ENCODE measurements at regions not wholly inside any gene's neighbourhood (a gene's known extent, or its start where the extent isn't known, plus 50 kb on each side); places are given as distances from the start of the nearest gene placed in this dataset.

DNA sequence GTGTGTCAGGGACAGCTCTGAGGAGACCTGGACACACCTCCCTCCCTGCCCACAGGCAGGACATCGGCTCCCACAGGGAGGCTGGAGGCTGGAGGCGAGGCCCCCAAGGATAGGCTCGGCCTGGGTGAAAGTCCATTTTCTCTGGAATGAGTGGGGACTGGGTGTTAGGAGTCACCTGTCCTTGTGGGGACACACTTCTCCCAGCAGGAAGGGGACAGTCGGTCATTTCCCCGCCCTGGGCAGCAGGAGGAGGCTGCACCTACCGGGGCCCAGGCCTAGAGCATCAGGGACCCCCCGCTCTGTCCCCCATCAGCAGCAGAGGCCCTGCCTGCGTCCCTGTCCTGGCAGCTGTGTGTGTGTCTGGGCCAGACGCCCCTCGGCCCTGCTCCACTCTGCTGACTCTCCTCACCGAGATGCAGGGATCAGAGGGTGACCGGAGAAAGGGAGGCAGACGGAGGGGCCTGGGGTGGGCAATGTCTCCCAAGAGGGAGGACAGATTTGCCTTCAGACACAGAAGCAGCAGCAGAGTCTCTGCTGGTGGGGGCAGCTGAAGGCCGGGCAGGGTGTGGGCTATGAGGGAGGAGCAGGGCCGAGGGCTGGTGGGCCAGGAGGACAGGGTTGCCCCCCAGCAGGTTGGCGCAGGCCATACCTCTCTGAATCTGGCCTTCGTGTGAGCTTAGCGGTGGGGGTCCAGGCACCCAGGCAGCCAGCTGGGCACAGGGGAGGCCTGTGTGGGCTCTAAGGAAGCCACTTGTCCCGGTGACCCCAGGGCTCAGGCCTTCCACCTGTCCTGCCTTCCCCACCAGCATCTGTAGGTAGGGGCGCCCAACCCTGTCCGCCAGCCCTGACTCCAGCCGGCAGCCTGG lies 125.7 kb upstream of the NKX1-1 start:
- no peaks in the 10 kb centered on the region for H3K27me3 ChIP-seq (ENCODE audit: low read length)
- no peaks in the 10 kb centered on the region for H3K79me2 ChIP-seq (ENCODE audit: insufficient read depth, low read length)
- H3F3A ChIP-seq (ENCODE audit: insufficient read depth) = no peaks in the 10 kb centered on the region
- TF ChIP-seq EZH2phosphoT487 (conservative IDR thresholded peaks at IDR 0.05; ENCODE audit: low read length) = no peak
- TF ChIP-seq, protein P1, sequence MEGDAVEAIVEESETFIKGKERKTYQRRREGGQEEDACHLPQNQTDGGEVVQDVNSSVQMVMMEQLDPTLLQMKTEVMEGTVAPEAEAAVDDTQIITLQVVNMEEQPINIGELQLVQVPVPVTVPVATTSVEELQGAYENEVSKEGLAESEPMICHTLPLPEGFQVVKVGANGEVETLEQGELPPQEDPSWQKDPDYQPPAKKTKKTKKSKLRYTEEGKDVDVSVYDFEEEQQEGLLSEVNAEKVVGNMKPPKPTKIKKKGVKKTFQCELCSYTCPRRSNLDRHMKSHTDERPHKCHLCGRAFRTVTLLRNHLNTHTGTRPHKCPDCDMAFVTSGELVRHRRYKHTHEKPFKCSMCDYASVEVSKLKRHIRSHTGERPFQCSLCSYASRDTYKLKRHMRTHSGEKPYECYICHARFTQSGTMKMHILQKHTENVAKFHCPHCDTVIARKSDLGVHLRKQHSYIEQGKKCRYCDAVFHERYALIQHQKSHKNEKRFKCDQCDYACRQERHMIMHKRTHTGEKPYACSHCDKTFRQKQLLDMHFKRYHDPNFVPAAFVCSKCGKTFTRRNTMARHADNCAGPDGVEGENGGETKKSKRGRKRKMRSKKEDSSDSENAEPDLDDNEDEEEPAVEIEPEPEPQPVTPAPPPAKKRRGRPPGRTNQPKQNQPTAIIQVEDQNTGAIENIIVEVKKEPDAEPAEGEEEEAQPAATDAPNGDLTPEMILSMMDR (IDR thresholded peaks at IDR 0.05; ENCODE audit: insufficient read depth, low read length, poor library complexity, severe bottlenecking) = no peak
- H3K9ac ChIP-seq (ENCODE audit: low read length) = no peak overlapping the region
- no peaks in the 10 kb centered on the region for H3K36me3 ChIP-seq (ENCODE audit: low read length)
- H2AFZ ChIP-seq (ENCODE audit: low read depth, low read length, severe bottlenecking) = no peak overlapping the region
- H4K20me1 ChIP-seq (ENCODE audit: low read depth, low read length) = no peaks in the 10 kb centered on the region
- H3K9me3 ChIP-seq (ENCODE audit: insufficient read depth, low read length) = no peaks in the 10 kb centered on the region
- no peak overlapping the region for H3K27ac ChIP-seq (ENCODE audit: low read depth, low read length)
- no peak overlapping the region for H3K4me2 ChIP-seq (ENCODE audit: low read depth, low read length, poor library complexity, severe bottlenecking)
- no peak overlapping the region for H3K4me3 ChIP-seq (ENCODE audit: insufficient read depth, low read length, poor library complexity, severe bottlenecking)
- no peaks in the 10 kb centered on the region for H3K9me2 ChIP-seq (replicated peaks; ENCODE audit: insufficient read depth, low read length)

DNA sequence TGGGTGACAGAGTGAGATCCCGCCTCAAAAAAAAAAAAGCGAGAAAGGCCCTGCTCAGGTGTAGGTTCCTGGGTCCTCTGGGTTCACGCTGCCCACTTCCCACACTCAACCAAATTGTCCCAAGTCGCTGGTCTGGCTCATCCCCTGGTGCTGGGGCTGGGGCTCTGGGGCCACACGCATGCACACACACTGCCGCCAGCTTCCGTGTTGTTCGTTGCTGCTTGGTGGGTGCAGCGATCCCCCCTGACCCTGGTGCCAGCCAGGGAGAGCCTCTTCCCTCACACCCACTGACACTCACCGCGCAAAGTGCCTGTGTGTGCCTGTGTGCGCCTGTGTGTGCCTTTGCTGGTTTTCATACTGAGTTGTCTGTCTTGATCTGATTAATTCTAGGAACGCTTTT lies 124.1 kb upstream of the NKX1-1 start:
- no peaks in the 10 kb centered on the region for H3K36me3 ChIP-seq (ENCODE audit: low read length)
- no peak overlapping the region for H3K4me3 ChIP-seq (ENCODE audit: insufficient read depth, low read length, poor library complexity, severe bottlenecking)
- H3K4me2 ChIP-seq (ENCODE audit: low read depth, low read length, poor library complexity, severe bottlenecking) = no peak overlapping the region
- H4K20me1 ChIP-seq (ENCODE audit: low read depth, low read length) = no peaks in the 10 kb centered on the region
- no peaks in the 10 kb centered on the region for H3K9me2 ChIP-seq (replicated peaks; ENCODE audit: insufficient read depth, low read length)
- TF ChIP-seq, protein P1 (IDR thresholded peaks at IDR 0.05; ENCODE audit: insufficient read depth, low read length, poor library complexity, severe bottlenecking) = no peak
- TF ChIP-seq EZH2phosphoT487 (conservative IDR thresholded peaks at IDR 0.05; ENCODE audit: low read length) = no peak
- no peaks in the 10 kb centered on the region for H3K79me2 ChIP-seq (ENCODE audit: insufficient read depth, low read length)
- no peak overlapping the region for H2AFZ ChIP-seq (ENCODE audit: low read depth, low read length, severe bottlenecking)
- no peak overlapping the region for H3K27ac ChIP-seq (ENCODE audit: low read depth, low read length)
- H3F3A ChIP-seq (ENCODE audit: insufficient read depth) = no peaks in the 10 kb centered on the region
- no peaks in the 10 kb centered on the region for H3K27me3 ChIP-seq (ENCODE audit: low read length)
- no peak overlapping the region for H3K9ac ChIP-seq (ENCODE audit: low read length)
- no peaks in the 10 kb centered on the region for H3K9me3 ChIP-seq (ENCODE audit: insufficient read depth, low read length)

DNA sequence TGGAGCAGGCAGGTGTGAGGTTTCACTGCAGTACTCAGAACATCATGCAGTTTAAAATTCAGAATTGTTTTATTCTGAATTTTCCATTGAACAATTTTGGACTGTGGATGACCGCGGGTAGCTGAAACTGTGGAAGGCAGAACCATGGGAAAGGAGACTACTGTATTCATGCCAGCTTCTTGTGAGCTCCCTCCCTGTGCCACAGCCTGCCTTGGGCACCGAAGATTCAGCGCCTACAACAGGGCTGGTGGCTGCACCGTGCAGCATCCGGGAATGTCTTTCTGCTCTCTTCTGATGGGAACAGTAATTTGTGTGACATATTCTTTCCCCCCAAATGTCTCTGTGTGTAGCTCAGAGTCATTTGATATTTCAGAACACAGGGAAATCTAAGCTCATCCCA lies 118.5 kb upstream of the NKX1-1 start:
- H3K9ac ChIP-seq (ENCODE audit: low read length) = no peak overlapping the region
- no peaks in the 10 kb centered on the region for H3F3A ChIP-seq (ENCODE audit: insufficient read depth)
- no peaks in the 10 kb centered on the region for H3K36me3 ChIP-seq (ENCODE audit: low read length)
- no peaks in the 10 kb centered on the region for H3K79me2 ChIP-seq (ENCODE audit: insufficient read depth, low read length)
- H3K9me3 ChIP-seq (ENCODE audit: insufficient read depth, low read length) = no peaks in the 10 kb centered on the region
- H3K9me2 ChIP-seq (replicated peaks; ENCODE audit: insufficient read depth, low read length) = no peaks in the 10 kb centered on the region
- no peak overlapping the region for H3K4me3 ChIP-seq (ENCODE audit: insufficient read depth, low read length, poor library complexity, severe bottlenecking)
- TF ChIP-seq EZH2phosphoT487 (conservative IDR thresholded peaks at IDR 0.05; ENCODE audit: low read length) = no peak
- TF ChIP-seq, protein P1 (IDR thresholded peaks at IDR 0.05; ENCODE audit: insufficient read depth, low read length, poor library complexity, severe bottlenecking) = no peak
- no peak overlapping the region for H3K4me2 ChIP-seq (ENCODE audit: low read depth, low read length, poor library complexity, severe bottlenecking)
- H3K27ac ChIP-seq (ENCODE audit: low read depth, low read length) = no peak overlapping the region
- H4K20me1 ChIP-seq (ENCODE audit: low read depth, low read length) = no peaks in the 10 kb centered on the region
- H3K27me3 ChIP-seq (ENCODE audit: low read length) = no peaks in the 10 kb centered on the region
- H2AFZ ChIP-seq (ENCODE audit: low read depth, low read length, severe bottlenecking) = no peak overlapping the region
